ENCODE measurements at regions not wholly inside any gene's neighbourhood (a gene's known extent, or its start where the extent isn't known, plus 50 kb on each side); places are given as distances from the start of the nearest gene placed in this dataset.

GRCh38 chr5:125256296-125256695 is 509.9 kb upstream of the ZNF608 start:
- H3K4me1 Mint-ChIP-seq (ENCODE audit: low read depth), result no peaks in the 10 kb centered on the region

GRCh38 chr5:125257057-125257972 is 510.9 kb upstream of the ZNF608 start:
- no peak for DNase-seq (ENCODE audit: low spot score)
- H3K27me3 Mint-ChIP-seq (ENCODE audit: low read depth), result no peaks in the 10 kb centered on the region

More at GRCh38 chr5:125256296-125256695, 509.9 kb upstream of the ZNF608 start:
- no peak overlapping the region for H3K27ac Mint-ChIP-seq
- H3K9me3 Mint-ChIP-seq, result peaks cover 13% of the 10 kb centered on the region
- no peaks in the 10 kb centered on the region for H3K36me3 Mint-ChIP-seq (ENCODE audit: low read depth)
- DNase-seq (ENCODE audit: low spot score), result no peak
- H3K27me3 Mint-ChIP-seq (ENCODE audit: low read depth), result no peaks in the 10 kb centered on the region
- intact Hi-C loops (cut with micrococcal nuclease), result no loop called here
- H3K4me3 Mint-ChIP-seq (ENCODE audit: low read depth), result no peak overlapping the region

GRCh38 chr5:125257997-125258396 is 511.6 kb upstream of the ZNF608 start:
- intact Hi-C loops (cut with micrococcal nuclease), result no loop called here
- no peaks in the 10 kb centered on the region for H3K36me3 Mint-ChIP-seq (ENCODE audit: low read depth)
- no peak overlapping the region for H3K27ac Mint-ChIP-seq
- no peaks in the 10 kb centered on the region for H3K4me1 Mint-ChIP-seq (ENCODE audit: low read depth)
- H3K27me3 Mint-ChIP-seq (ENCODE audit: low read depth), result no peaks in the 10 kb centered on the region
- no peak for DNase-seq (ENCODE audit: low spot score)
- H3K4me3 Mint-ChIP-seq (ENCODE audit: low read depth), result no peak overlapping the region
- peaks cover 13% of the 10 kb centered on the region for H3K9me3 Mint-ChIP-seq

More at GRCh38 chr5:125257057-125257972, 510.9 kb upstream of the ZNF608 start:
- Mint-ChIP-seq H3K9me3 (peaks cover 13% of the 10 kb centered on the region), H3K27ac (no peak overlapping the region), H3K36me3 (ENCODE audit: low read depth) (no peaks in the 10 kb centered on the region), H3K4me1 (ENCODE audit: low read depth) (no peaks in the 10 kb centered on the region), H3K4me3 (ENCODE audit: low read depth) (no peak overlapping the region)
- intact Hi-C loops (cut with micrococcal nuclease), result no loop called here

- intact Hi-C loops (cut with micrococcal nuclease), result no loop called here
Observed at GRCh38 chr5:125258615-125259014, 512.2 kb upstream of the ZNF608 start.

GRCh38 chr5:125261505-125262250 is 515.2 kb upstream of the ZNF608 start:
- Mint-ChIP-seq H3K36me3 (ENCODE audit: low read depth) (no peaks in the 10 kb centered on the region), H3K4me3 (ENCODE audit: low read depth) (no peak overlapping the region), H3K27ac (no peak overlapping the region), H3K9me3 (peaks cover 11% of the 10 kb centered on the region), H3K27me3 (ENCODE audit: low read depth) (no peaks in the 10 kb centered on the region), H3K4me1 (ENCODE audit: low read depth) (no peaks in the 10 kb centered on the region)
- intact Hi-C loops (cut with micrococcal nuclease), result no loop called here
- no peak for DNase-seq (ENCODE audit: low spot score)

More at GRCh38 chr5:125258615-125259014, 512.2 kb upstream of the ZNF608 start:
- Mint-ChIP-seq H3K4me1 (ENCODE audit: low read depth) (no peaks in the 10 kb centered on the region), H3K27me3 (ENCODE audit: low read depth) (no peaks in the 10 kb centered on the region), H3K27ac (no peak overlapping the region), H3K36me3 (ENCODE audit: low read depth) (no peaks in the 10 kb centered on the region), H3K4me3 (ENCODE audit: low read depth) (no peak overlapping the region), H3K9me3 (peaks cover 13% of the 10 kb centered on the region)
- DNase-seq (ENCODE audit: low spot score), result no peak

GRCh38 chr5:125262782-125263181 is 516.3 kb upstream of the ZNF608 start:
- no peaks in the 10 kb centered on the region for H3K27me3 Mint-ChIP-seq (ENCODE audit: low read depth)

GRCh38 chr5:125263356-125263755 is 516.9 kb upstream of the ZNF608 start:
- H3K36me3 Mint-ChIP-seq (ENCODE audit: low read depth), result no peaks in the 10 kb centered on the region
- intact Hi-C loops (cut with micrococcal nuclease), result no loop called here
- H3K4me3 Mint-ChIP-seq (ENCODE audit: low read depth), result no peak overlapping the region

More at GRCh38 chr5:125262782-125263181, 516.3 kb upstream of the ZNF608 start:
- no peak overlapping the region for H3K27ac Mint-ChIP-seq
- H3K4me1 Mint-ChIP-seq (ENCODE audit: low read depth), result no peaks in the 10 kb centered on the region
- no peaks in the 10 kb centered on the region for H3K36me3 Mint-ChIP-seq (ENCODE audit: low read depth)
- DNase-seq (ENCODE audit: low spot score), result no peak
- no peak overlapping the region for H3K4me3 Mint-ChIP-seq (ENCODE audit: low read depth)
- peaks cover 11% of the 10 kb centered on the region for H3K9me3 Mint-ChIP-seq
- intact Hi-C loops (cut with micrococcal nuclease), result no loop called here

GRCh38 chr5:125266106-125266505 is 519.7 kb upstream of the ZNF608 start:
- Mint-ChIP-seq H3K36me3 (ENCODE audit: low read depth) (no peaks in the 10 kb centered on the region), H3K4me1 (ENCODE audit: low read depth) (no peaks in the 10 kb centered on the region), H3K4me3 (ENCODE audit: low read depth) (no peak overlapping the region), H3K27ac (no peak overlapping the region), H3K9me3 (peaks cover 7% of the 10 kb centered on the region), H3K27me3 (ENCODE audit: low read depth) (no peaks in the 10 kb centered on the region)
- no peak for DNase-seq (ENCODE audit: low spot score)
- intact Hi-C loops (cut with micrococcal nuclease), result no loop called here

More at GRCh38 chr5:125263356-125263755, 516.9 kb upstream of the ZNF608 start:
- H3K9me3 Mint-ChIP-seq, result peaks cover 11% of the 10 kb centered on the region
- no peaks in the 10 kb centered on the region for H3K27me3 Mint-ChIP-seq (ENCODE audit: low read depth)
- no peak overlapping the region for H3K27ac Mint-ChIP-seq
- H3K4me1 Mint-ChIP-seq (ENCODE audit: low read depth), result no peaks in the 10 kb centered on the region
- DNase-seq (ENCODE audit: low spot score), result no peak

- intact Hi-C loops (cut with micrococcal nuclease), result no loop called here
- H3K4me1 Mint-ChIP-seq (ENCODE audit: low read depth), result no peaks in the 10 kb centered on the region
- DNase-seq (ENCODE audit: low spot score), result no peak
- no peak overlapping the region for H3K4me3 Mint-ChIP-seq (ENCODE audit: low read depth)
- no peaks in the 10 kb centered on the region for H3K27me3 Mint-ChIP-seq (ENCODE audit: low read depth)
- H3K36me3 Mint-ChIP-seq (ENCODE audit: low read depth), result no peaks in the 10 kb centered on the region
- H3K9me3 Mint-ChIP-seq, result peaks cover 7% of the 10 kb centered on the region
- no peak overlapping the region for H3K27ac Mint-ChIP-seq
Observed at GRCh38 chr5:125267636-125268248, 521.3 kb upstream of the ZNF608 start.

- DNase-seq (ENCODE audit: low spot score), result no peak
- Mint-ChIP-seq H3K36me3 (ENCODE audit: low read depth) (no peaks in the 10 kb centered on the region), H3K27me3 (ENCODE audit: low read depth) (no peaks in the 10 kb centered on the region), H3K4me3 (ENCODE audit: low read depth) (no peak overlapping the region), H3K27ac (no peak overlapping the region), H3K9me3 (peaks cover 6% of the 10 kb centered on the region), H3K4me1 (ENCODE audit: low read depth) (no peaks in the 10 kb centered on the region)
- intact Hi-C loops (cut with micrococcal nuclease), result no loop called here
Observed at GRCh38 chr5:125269926-125270325, 523.5 kb upstream of the ZNF608 start.

GRCh38 chr5:125272357-125272756 is 525.9 kb upstream of the ZNF608 start:
- no peaks in the 10 kb centered on the region for H3K9me3 Mint-ChIP-seq
- H3K36me3 Mint-ChIP-seq (ENCODE audit: low read depth), result no peaks in the 10 kb centered on the region
- H3K4me1 Mint-ChIP-seq (ENCODE audit: low read depth), result no peaks in the 10 kb centered on the region
- no peak overlapping the region for H3K27ac Mint-ChIP-seq
- H3K4me3 Mint-ChIP-seq (ENCODE audit: low read depth), result no peak overlapping the region
- intact Hi-C loops (cut with micrococcal nuclease), result no loop called here
- H3K27me3 Mint-ChIP-seq (ENCODE audit: low read depth), result no peaks in the 10 kb centered on the region
- no peak for DNase-seq (ENCODE audit: low spot score)

- Mint-ChIP-seq H3K36me3 (ENCODE audit: low read depth) (no peaks in the 10 kb centered on the region), H3K27ac (no peak overlapping the region), H3K9me3 (peaks cover under 1% of the 10 kb centered on the region), H3K4me1 (ENCODE audit: low read depth) (no peaks in the 10 kb centered on the region), H3K27me3 (ENCODE audit: low read depth) (no peaks in the 10 kb centered on the region), H3K4me3 (ENCODE audit: low read depth) (no peak overlapping the region)
- no peak for DNase-seq (ENCODE audit: low spot score)
- intact Hi-C loops (cut with micrococcal nuclease), result no loop called here
Observed at GRCh38 chr5:125274211-125274610, 527.8 kb upstream of the ZNF608 start.

All from activated T-helper 2 cell treated with anti-CD3 and anti-CD28 coated beads, Interferon-gamma antibody, Interleukin-2, Interleukin-4, amounts not matched to agents 10 μg/mL and 5 μg/mL and 100 μg/mL, durations not matched to agents 14 hours and 24 hours and 36 hours (primary cell).